HepG2 (cell line): ENCODE measurements at regions not wholly inside any gene's neighbourhood (a gene's known extent, or its start where the extent isn't known, plus 50 kb on each side); places are given as distances from the start of the nearest gene placed in this dataset.

Experiments used
- PHF5A ChIP-seq: IDR thresholded peaks from one replicate; pipeline ENCODE4 v1.6.1; 2018; ENCODE audit warnings: low read depth, missing genetic modification reagents; ENCODE audit not compliant: unreplicated experiment
- REL ChIP-seq: sonication (generic); formaldehyde crosslinking; conservative IDR thresholded peaks from 2 replicates; pipeline ENCODE4 v1.8.0; 2022; ENCODE audit warnings: mild to moderate bottlenecking, missing genetic modification reagents, moderate library complexity
- TF ChIP-seq, protein P1 (sequence below): sonication (generic); formaldehyde crosslinking; IDR thresholded peaks from 2 replicates; pipeline ENCODE4 v1.4.0; 2020; ENCODE audit warnings: missing genetic modification reagents, borderline replicate concordance

- TF ChIP-seq REL (no peak), PHF5A (no peak)
- TF ChIP-seq, protein P1, sequence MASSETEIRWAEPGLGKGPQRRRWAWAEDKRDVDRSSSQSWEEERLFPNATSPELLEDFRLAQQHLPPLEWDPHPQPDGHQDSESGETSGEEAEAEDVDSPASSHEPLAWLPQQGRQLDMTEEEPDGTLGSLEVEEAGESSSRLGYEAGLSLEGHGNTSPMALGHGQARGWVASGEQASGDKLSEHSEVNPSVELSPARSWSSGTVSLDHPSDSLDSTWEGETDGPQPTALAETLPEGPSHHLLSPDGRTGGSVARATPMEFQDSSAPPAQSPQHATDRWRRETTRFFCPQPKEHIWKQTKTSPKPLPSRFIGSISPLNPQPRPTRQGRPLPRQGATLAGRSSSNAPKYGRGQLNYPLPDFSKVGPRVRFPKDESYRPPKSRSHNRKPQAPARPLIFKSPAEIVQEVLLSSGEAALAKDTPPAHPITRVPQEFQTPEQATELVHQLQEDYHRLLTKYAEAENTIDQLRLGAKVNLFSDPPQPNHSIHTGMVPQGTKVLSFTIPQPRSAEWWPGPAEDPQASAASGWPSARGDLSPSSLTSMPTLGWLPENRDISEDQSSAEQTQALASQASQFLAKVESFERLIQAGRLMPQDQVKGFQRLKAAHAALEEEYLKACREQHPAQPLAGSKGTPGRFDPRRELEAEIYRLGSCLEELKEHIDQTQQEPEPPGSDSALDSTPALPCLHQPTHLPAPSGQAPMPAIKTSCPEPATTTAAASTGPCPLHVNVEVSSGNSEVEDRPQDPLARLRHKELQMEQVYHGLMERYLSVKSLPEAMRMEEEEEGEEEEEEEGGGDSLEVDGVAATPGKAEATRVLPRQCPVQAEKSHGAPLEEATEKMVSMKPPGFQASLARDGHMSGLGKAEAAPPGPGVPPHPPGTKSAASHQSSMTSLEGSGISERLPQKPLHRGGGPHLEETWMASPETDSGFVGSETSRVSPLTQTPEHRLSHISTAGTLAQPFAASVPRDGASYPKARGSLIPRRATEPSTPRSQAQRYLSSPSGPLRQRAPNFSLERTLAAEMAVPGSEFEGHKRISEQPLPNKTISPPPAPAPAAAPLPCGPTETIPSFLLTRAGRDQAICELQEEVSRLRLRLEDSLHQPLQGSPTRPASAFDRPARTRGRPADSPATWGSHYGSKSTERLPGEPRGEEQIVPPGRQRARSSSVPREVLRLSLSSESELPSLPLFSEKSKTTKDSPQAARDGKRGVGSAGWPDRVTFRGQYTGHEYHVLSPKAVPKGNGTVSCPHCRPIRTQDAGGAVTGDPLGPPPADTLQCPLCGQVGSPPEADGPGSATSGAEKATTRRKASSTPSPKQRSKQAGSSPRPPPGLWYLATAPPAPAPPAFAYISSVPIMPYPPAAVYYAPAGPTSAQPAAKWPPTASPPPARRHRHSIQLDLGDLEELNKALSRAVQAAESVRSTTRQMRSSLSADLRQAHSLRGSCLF (CRISPR knock-in tag), result no peak
Observed at GRCh38 chrX:116292183-116292582, 121.6 kb downstream of the AGTR2 start.
